GM23338 (cell line): ENCODE measurements at regions not wholly inside any gene's neighbourhood (a gene's known extent, or its start where the extent isn't known, plus 50 kb on each side); places are given as distances from the start of the nearest gene placed in this dataset.

Experiments used
- ATAC-seq: fragments of 200-7000 bp; cut with Tn5 transposase; 3 replicates; pipeline ENCODE4 v1.9.1; 2020
- DNase-seq: peaks from one replicate; pipeline ENCODE4 v3.0.0-alpha.2; 2015; ENCODE audit warnings: low spot score
- H2AFZ ChIP-seq: fragments of 200-600 bp; sonication (generic); 2 replicates; pipeline ENCODE4 v1.8.0; 2016; ENCODE audit warnings: antibody characterized with exemption, mild to moderate bottlenecking, moderate library complexity
- H3F3A ChIP-seq: fragments of 200-600 bp; sonication (generic); replicated peaks from 2 replicates; pipeline ENCODE4 v1.8.0; 2017; ENCODE audit warnings: antibody characterized with exemption, mixed run types, low read depth
- H3K27ac ChIP-seq: fragments of 200-600 bp; sonication (generic); 2 replicates; pipeline ENCODE4 v1.6.1; 2016; ENCODE audit warnings: low read depth
- H3K27me3 ChIP-seq: fragments of 200-600 bp; sonication (generic); 2 replicates; pipeline ENCODE4 v1.8.0; 2016; ENCODE audit warnings: mild to moderate bottlenecking, mixed run types, moderate library complexity; ENCODE audit not compliant: insufficient read depth
- H3K36me3 ChIP-seq: fragments of 200-600 bp; sonication (generic); 2 replicates; pipeline ENCODE4 v1.8.0; 2016; ENCODE audit warnings: mild to moderate bottlenecking; ENCODE audit not compliant: insufficient read depth
- H3K4me1 ChIP-seq: fragments of 200-600 bp; sonication (generic); 2 replicates; pipeline ENCODE4 v1.8.0; 2016; ENCODE audit warnings: mild to moderate bottlenecking, moderate library complexity; ENCODE audit not compliant: insufficient read depth
- H3K4me2 ChIP-seq: fragments of 200-600 bp; sonication (generic); 2 replicates; pipeline ENCODE4 v1.7.1; 2017; ENCODE audit warnings: mixed run types
- H3K4me3 ChIP-seq: fragments of 200-600 bp; sonication (generic); 2 replicates; pipeline ENCODE4 v1.6.1; 2016; ENCODE audit warnings: mixed run types
- H3K79me2 ChIP-seq: fragments of 200-600 bp; sonication (generic); replicated peaks from 2 replicates; pipeline ENCODE4 v1.8.0; 2017; ENCODE audit warnings: mild to moderate bottlenecking; ENCODE audit not compliant: insufficient read depth
- H3K9me2 ChIP-seq: fragments of 200-600 bp; sonication (generic); 2 replicates; pipeline ENCODE4 v1.8.0; 2017; ENCODE audit not compliant: insufficient read depth
- H4K20me1 ChIP-seq: fragments of 200-600 bp; sonication (generic); replicated peaks from 2 replicates; pipeline ENCODE4 v1.8.0; 2017; ENCODE audit warnings: mild to moderate bottlenecking; ENCODE audit not compliant: insufficient read depth
- H3K27ac Mint-ChIP-seq: 2 replicates; pipeline ENCODE4 v1.8.0; 2020; ENCODE audit warnings: inconsistent platforms, mild to moderate bottlenecking, moderate library complexity, mixed read lengths
- H3K27me3 Mint-ChIP-seq: 3 replicates; pipeline ENCODE4 v1.8.0; 2022; ENCODE audit warnings: low read depth, mild to moderate bottlenecking, moderate library complexity, mixed read lengths, inconsistent platforms; ENCODE audit not compliant: insufficient read depth, poor library complexity
- H3K36me3 Mint-ChIP-seq: 3 replicates; pipeline ENCODE4 v1.8.0; 2021; ENCODE audit warnings: low read depth, mild to moderate bottlenecking, inconsistent platforms, moderate library complexity, mixed read lengths
- H3K4me1 Mint-ChIP-seq: 3 replicates; pipeline ENCODE4 v1.8.0; 2020; ENCODE audit warnings: mild to moderate bottlenecking, inconsistent platforms, mixed read lengths
- H3K4me3 Mint-ChIP-seq: 3 replicates; pipeline ENCODE4 v1.8.0; 2021; ENCODE audit warnings: moderate library complexity, mild to moderate bottlenecking, inconsistent platforms, mixed read lengths
- H3K9me3 Mint-ChIP-seq: 3 replicates; pipeline ENCODE4 v1.8.0; 2020; ENCODE audit warnings: moderate library complexity, mild to moderate bottlenecking, inconsistent platforms, mixed read lengths
- CREB1 ChIP-seq: fragments of 250-450 bp; sonication (Bioruptor Pico); IDR thresholded peaks from 2 replicates; pipeline ENCODE4 v1.5.0; 2020; ENCODE audit warnings: low read depth, mild to moderate bottlenecking, moderate library complexity
- CTCF ChIP-seq, 2 experiments: fragments of 200-600 bp in 1 of 2; sonication (generic) in 1 of 2; conservative IDR thresholded peaks; 2 replicates each; pipeline versions ENCODE4 v1.5.1 to v1.6.1; 2016 to 2017; ENCODE audit warnings: antibody characterized with exemption in 2 of 2, low read depth in 2 of 2, mild to moderate bottlenecking in 2 of 2, moderate library complexity in 1 of 2
- ETS1 ChIP-seq: IDR thresholded peaks from 2 replicates; pipeline ENCODE4 v1.6.1; 2016; ENCODE audit warnings: antibody characterized with exemption
- EZH2 ChIP-seq: fragments of 200-600 bp; sonication (generic); IDR thresholded peaks from one replicate; pipeline ENCODE4 v1.8.0; 2017; ENCODE audit warnings: antibody characterized with exemption, mild to moderate bottlenecking, low read depth; ENCODE audit not compliant: unreplicated experiment
- EZH2phosphoT487 ChIP-seq: fragments of 200-600 bp; sonication (generic); IDR thresholded peaks from one replicate; pipeline ENCODE4 v1.8.1; 2018; ENCODE audit warnings: antibody characterized with exemption; ENCODE audit not compliant: unreplicated experiment
- JUNB ChIP-seq: IDR thresholded peaks from one replicate; pipeline ENCODE4 v1.6.1; 2016; ENCODE audit warnings: antibody characterized with exemption; ENCODE audit not compliant: unreplicated experiment
- NANOG ChIP-seq: IDR thresholded peaks from 2 replicates; pipeline ENCODE4 v1.6.1; 2016; ENCODE audit warnings: antibody characterized with exemption, borderline replicate concordance
- POLR2AphosphoS5 ChIP-seq: IDR thresholded peaks from 2 replicates; pipeline ENCODE4 v1.6.1; 2016; ENCODE audit warnings: antibody characterized with exemption, low read depth
- REST ChIP-seq: IDR thresholded peaks from one replicate; pipeline ENCODE4 v1.6.1; 2018; ENCODE audit warnings: antibody characterized with exemption; ENCODE audit not compliant: unreplicated experiment
- STAT1 ChIP-seq: IDR thresholded peaks from one replicate; pipeline ENCODE4 v1.6.1; 2016; ENCODE audit warnings: antibody characterized with exemption; ENCODE audit not compliant: unreplicated experiment
- ZNF114 ChIP-seq: fragments of 250-450 bp; sonication (Bioruptor Pico); IDR thresholded peaks from 2 replicates; pipeline ENCODE4 v1.5.0; 2020; ENCODE audit warnings: mild to moderate bottlenecking, moderate library complexity
- ZNF331 ChIP-seq: fragments of 250-450 bp; sonication (Bioruptor Pico); IDR thresholded peaks from 2 replicates; pipeline ENCODE4 v1.5.0; 2020; ENCODE audit warnings: low read depth, mild to moderate bottlenecking, moderate library complexity

GRCh38 chr18:24651434-24651833 is 191.0 kb downstream of the HRH4 start (continued):
- TF ChIP-seq ETS1: no peak
- TF ChIP-seq CTCF (conservative IDR thresholded peaks at IDR 0.05; ENCODE audit: low read depth in 2 of 2): no peak
- TF ChIP-seq ZNF114 (CRISPR knock-in tag): no peak
- no peak for TF ChIP-seq ZNF331 (CRISPR knock-in tag)

GRCh38 chr18:24656050-24656449 is 195.6 kb downstream of the HRH4 start:
- ATAC-seq (no peak), DNase-seq (no peak)
- Mint-ChIP-seq H3K9me3 (peaks cover 4% of the 10 kb centered on the region; the same call in 1 of the 3 replicates), H3K27me3 (no peaks in the 10 kb centered on the region), H3K4me1 (peaks cover 9% of the 10 kb centered on the region; the same call in 2 of the 3 replicates), H3K36me3 (no peaks in the 10 kb centered on the region), H3K27ac (no peak overlapping the region), H3K4me3 (no peak overlapping the region)
- Histone ChIP-seq H3K9me2 (peaks cover 8% of the 10 kb centered on the region; the same call in 1 of the 2 replicates), H3F3A (no peaks in the 10 kb centered on the region), H3K4me2 (no peak overlapping the region), H3K4me3 (no peak overlapping the region), H3K27me3 (no peaks in the 10 kb centered on the region), H3K4me1 (no peaks in the 10 kb centered on the region), H2AFZ (no peak overlapping the region), H3K27ac (no peak overlapping the region), H3K79me2 (no peaks in the 10 kb centered on the region), H4K20me1 (no peaks in the 10 kb centered on the region), H3K36me3 (no peaks in the 10 kb centered on the region; the same call in 1 of the 2 replicates)
- no peak for TF ChIP-seq POLR2AphosphoS5
- TF ChIP-seq NANOG: no peak
- no peak for TF ChIP-seq ZNF114 (CRISPR knock-in tag)
- TF ChIP-seq CREB1 (CRISPR knock-in tag): no peak
- no peak for TF ChIP-seq JUNB
- TF ChIP-seq ZNF331 (CRISPR knock-in tag): no peak
- no peak for TF ChIP-seq STAT1
- TF ChIP-seq CTCF (conservative IDR thresholded peaks at IDR 0.05; ENCODE audit: low read depth in 2 of 2): no peak
- TF ChIP-seq EZH2phosphoT487: no peak
- TF ChIP-seq REST: no peak
- no peak for TF ChIP-seq ETS1
- TF ChIP-seq EZH2: no peak
